HUES6 (cell line): ENCODE measurements at regions not wholly inside any gene's neighbourhood (a gene's known extent, or its start where the extent isn't known, plus 50 kb on each side); places are given as distances from the start of the nearest gene placed in this dataset.
"Not testable (repeated sequence)": the region's sequence is repeated elsewhere in the genome, so short reads cannot be mapped to it uniquely, and the experiment has no call there.

Experiments used
- H3K27ac ChIP-seq: 2 replicates; pipeline ENCODE4 v1.7.0; 2013; ENCODE audit warnings: low read depth, mild to moderate bottlenecking, low read length, inconsistent platforms
- H3K27me3 ChIP-seq: 2 replicates; pipeline ENCODE4 v1.6.1; 2013; ENCODE audit warnings: low read length; ENCODE audit not compliant: control insufficient read depth, insufficient read depth
- H3K36me3 ChIP-seq: 2 replicates; pipeline ENCODE4 v1.6.1; 2013; ENCODE audit warnings: low read length; ENCODE audit not compliant: control insufficient read depth, insufficient read depth
- H3K4me1 ChIP-seq: 2 replicates; pipeline ENCODE4 v1.6.1; 2013; ENCODE audit warnings: low read length; ENCODE audit not compliant: control insufficient read depth, insufficient read depth
- H3K4me3 ChIP-seq: 2 replicates; pipeline ENCODE4 v1.5.1; 2013; ENCODE audit warnings: low read depth, low read length
- H3K9ac ChIP-seq: one replicate; pipeline ENCODE4 v1.6.1; 2013; ENCODE audit warnings: mild to moderate bottlenecking, low read length
- H3K9me3 ChIP-seq: 2 replicates; pipeline ENCODE4 v1.6.1; 2013; ENCODE audit warnings: low read depth, low read length; ENCODE audit not compliant: control insufficient read depth, insufficient read depth

DNA sequence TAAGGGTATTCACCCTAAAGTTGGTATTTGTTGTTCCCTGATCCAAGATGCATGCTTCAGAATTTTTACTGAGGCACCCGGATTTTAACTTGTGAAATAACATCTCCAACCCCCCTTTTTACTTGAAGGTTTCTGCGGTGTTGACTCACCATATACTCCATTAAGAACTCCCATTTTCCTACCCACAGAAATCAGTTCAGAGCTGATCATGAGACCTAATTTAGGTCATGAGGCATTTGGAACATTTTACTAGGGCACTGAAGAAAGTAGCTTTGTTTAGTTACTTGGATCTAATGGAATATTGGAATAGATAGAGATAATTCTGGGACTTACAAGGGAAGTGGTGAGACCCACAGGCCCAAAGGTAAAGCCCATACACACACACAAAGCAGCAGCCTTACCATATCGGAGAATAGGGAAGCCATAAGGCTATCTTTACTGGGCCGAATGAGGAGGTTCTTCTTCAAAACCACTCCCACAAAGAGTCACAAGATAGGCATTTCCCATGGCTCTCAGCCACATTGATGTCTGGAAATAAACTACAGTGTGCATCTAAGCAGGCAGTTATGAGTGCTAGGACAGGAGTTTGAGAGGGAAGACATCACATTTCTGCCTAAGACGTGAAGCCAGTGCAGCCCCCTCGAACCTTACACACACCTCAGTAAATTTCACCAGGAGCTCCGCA lies 681.0 kb upstream of the LRRTM4 start:
- Histone ChIP-seq H3K36me3 (no peaks in the 10 kb centered on the region), H3K9me3 (no peaks in the 10 kb centered on the region), H3K27me3 (no peaks in the 10 kb centered on the region), H3K27ac (no peak overlapping the region), H3K9ac (no peak overlapping the region), H3K4me3 (no peak overlapping the region), H3K4me1 (no peaks in the 10 kb centered on the region)

DNA sequence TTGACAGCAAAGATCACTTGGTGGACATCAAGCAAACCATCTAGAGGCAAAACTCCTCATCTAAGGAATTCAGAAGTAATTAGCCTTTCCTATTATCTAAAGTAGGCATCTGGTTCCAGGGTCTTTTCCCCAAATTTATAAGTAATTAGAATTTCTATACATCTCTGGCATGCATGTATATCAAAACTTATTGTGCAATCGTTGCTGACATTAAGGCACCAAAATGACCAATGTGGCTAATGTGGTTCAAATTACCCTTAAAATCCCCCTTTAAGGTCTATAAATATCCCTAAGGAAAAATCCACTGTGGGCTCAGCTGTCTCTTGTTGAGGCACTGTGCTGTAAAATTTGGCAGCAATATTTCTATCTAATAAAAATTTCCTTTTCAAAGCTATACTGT lies 695.9 kb upstream of the LRRTM4 start:
- Histone ChIP-seq H3K9ac (no peak overlapping the region), H3K36me3 (no peaks in the 10 kb centered on the region), H3K27me3 (no peaks in the 10 kb centered on the region), H3K4me3 (no peak overlapping the region), H3K4me1 (no peaks in the 10 kb centered on the region), H3K27ac (no peak overlapping the region), H3K9me3 (no peaks in the 10 kb centered on the region)

DNA sequence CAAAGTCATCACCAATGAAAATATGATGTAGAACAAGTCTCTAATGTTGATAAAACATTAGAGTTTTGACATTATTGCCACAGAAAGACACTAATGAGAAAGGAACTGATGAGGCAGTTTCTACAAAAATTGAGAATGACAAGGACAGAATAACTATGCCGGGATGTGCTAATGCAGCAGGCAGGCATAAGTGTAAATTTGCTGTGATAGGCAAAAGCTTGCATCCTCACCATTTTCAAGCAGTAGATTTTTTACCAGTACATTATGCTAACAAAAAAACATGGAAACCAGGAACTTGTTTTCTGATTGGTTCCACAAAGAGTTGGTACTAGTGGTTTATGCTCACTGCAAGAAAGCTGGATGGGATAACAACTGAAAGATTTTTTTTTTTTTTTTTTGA lies 715.5 kb upstream of the LRRTM4 start:
- Histone ChIP-seq H3K27me3 (no peaks in the 10 kb centered on the region), H3K27ac (no peak overlapping the region), H3K4me1 (no peaks in the 10 kb centered on the region), H3K9me3 (no peaks in the 10 kb centered on the region), H3K4me3 (no peak overlapping the region), H3K9ac (no peak overlapping the region), H3K36me3 (no peaks in the 10 kb centered on the region)

DNA sequence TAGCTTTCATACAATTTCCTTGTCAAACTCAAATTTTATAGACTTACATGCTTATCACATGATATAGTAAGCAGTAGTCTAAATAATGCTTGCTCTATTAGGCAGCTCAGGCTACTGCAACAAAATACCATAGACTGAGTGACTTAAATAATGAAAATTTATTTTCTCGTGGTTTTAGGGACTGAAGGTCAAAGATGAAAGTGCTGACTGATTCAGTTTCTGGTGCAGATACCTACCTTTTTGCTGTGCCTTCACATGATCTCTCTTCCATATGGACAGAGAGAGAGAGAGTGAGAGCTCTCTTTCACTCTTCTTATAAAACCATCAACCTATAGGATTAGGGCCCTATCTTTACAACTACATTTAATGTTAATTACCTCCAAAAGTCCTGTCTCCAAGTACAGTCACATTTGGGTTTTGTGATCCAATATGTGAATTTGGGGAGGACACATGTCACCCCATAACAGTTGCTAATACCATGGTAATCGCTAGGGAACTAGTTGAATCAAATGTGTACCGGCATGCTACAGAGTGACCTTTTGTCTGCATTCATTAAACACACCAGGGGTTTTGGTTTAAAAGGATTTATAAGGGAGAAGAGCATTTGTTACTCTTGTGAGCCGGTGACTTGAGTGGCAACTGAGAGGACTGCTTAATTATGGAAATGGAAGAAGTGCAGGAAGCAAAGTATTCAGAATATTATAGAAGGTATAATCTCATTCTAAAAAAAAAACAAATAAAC lies 723.4 kb upstream of the LRRTM4 start:
- Histone ChIP-seq H3K4me1 (peaks cover 4% of the 10 kb centered on the region; the same call in 1 of the 2 replicates), H3K9me3 (no peaks in the 10 kb centered on the region), H3K36me3 (no peaks in the 10 kb centered on the region), H3K4me3 (no peak overlapping the region), H3K27ac (no peak overlapping the region), H3K27me3 (no peaks in the 10 kb centered on the region), H3K9ac (no peak overlapping the region)

DNA sequence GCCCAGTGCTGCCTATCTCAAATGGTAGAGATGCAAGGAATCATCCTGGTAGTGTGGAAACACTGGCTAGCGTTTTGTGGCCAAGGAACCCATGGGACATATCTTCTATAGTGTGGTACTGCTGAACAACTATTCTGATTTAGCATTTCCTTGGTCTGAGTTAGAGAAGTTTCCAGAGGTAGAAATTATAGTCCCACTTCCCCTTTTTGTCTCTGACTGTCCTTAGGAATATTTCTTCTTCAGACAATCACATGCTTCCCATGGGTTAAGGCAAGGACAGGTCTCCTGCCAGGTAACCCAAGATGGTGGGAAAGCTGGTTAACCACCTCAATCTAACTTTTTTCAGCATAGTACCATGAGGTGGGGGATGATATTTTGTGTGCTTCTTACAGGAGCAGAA lies 729.5 kb upstream of the LRRTM4 start:
- no peaks in the 10 kb centered on the region for H3K36me3 ChIP-seq
- no peaks in the 10 kb centered on the region for H3K9me3 ChIP-seq
- H3K4me1 ChIP-seq = no peaks in the 10 kb centered on the region
- no peak overlapping the region for H3K9ac ChIP-seq
- H3K27ac ChIP-seq = no peak overlapping the region
- no peak overlapping the region for H3K4me3 ChIP-seq
- H3K27me3 ChIP-seq = no peaks in the 10 kb centered on the region

DNA sequence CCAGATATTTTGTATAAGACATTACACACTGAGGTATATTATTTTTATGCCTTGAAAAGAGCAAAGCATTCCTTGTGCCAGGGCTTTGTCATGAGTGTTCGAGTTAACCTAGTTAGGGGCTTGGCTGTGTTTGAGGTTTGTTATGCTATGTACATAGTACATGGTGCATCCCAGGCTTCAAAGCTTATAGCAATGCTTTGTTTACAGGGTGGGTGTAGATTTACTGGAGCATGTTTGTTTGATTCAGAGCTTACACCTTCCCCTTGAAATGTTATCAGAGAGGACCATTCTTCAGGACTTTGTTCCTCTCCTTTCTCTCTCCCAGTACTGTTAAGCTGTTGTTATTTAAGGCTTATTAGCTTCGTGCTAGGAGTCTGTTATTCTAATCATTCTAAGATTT lies 738.7 kb upstream of the LRRTM4 start:
- no peak overlapping the region for H3K27ac ChIP-seq
- no peaks in the 10 kb centered on the region for H3K36me3 ChIP-seq
- no peak overlapping the region for H3K9ac ChIP-seq
- peaks cover 4% of the 10 kb centered on the region; the same call in 1 of the 2 replicates for H3K4me1 ChIP-seq
- H3K27me3 ChIP-seq = no peaks in the 10 kb centered on the region
- H3K4me3 ChIP-seq = no peak overlapping the region
- no peaks in the 10 kb centered on the region for H3K9me3 ChIP-seq

DNA sequence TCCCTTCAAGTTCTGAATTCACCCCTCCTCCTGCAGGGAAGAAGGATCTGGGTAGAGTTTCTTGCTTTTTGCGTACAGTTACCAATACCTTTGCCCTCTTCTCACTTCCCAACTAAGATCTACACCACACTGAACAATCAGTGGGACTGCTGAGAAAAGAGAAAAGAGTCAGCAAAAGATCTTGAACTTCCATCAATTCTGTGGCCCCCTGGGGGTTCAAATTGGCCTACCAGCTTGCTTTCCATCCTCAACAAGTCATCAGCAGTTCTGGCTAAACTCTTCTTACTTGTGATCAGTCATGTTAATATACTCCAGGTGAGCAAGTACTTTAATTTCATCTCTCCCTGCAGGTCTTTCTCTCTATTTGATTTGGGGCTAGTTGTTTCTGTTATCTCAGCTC lies 739.3 kb upstream of the LRRTM4 start:
- H3K9me3 ChIP-seq = no peaks in the 10 kb centered on the region
- H3K36me3 ChIP-seq = no peaks in the 10 kb centered on the region
- H3K27ac ChIP-seq = no peak overlapping the region
- no peak overlapping the region for H3K4me3 ChIP-seq
- H3K4me1 ChIP-seq = peaks cover 4% of the 10 kb centered on the region; the same call in 1 of the 2 replicates
- H3K27me3 ChIP-seq = no peaks in the 10 kb centered on the region
- no peak overlapping the region for H3K9ac ChIP-seq

DNA sequence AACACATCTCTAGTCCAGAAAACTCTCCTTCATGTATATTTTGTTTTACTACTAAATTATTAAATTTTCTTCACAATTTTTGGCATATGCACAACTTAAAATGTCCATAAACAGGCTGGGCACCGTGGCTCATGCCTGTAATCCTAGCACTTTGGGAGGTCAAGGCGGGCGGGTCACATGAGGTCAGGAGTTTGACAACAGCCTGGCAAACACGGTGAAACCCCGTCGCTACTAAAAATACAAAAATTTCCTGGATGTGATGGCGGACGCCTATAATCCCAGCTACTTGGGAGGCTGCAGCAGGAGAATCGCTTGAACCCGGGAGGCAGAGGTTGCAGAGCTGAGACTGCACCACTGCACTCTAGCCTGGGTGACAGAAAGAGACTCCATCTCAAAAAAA lies 739.9 kb upstream of the LRRTM4 start:
- H3K27me3 ChIP-seq, H3K9ac ChIP-seq, H3K9me3 ChIP-seq, H3K27ac ChIP-seq, H3K4me1 ChIP-seq, H3K36me3 ChIP-seq, H3K4me3 ChIP-seq: not testable (repeated sequence)

DNA sequence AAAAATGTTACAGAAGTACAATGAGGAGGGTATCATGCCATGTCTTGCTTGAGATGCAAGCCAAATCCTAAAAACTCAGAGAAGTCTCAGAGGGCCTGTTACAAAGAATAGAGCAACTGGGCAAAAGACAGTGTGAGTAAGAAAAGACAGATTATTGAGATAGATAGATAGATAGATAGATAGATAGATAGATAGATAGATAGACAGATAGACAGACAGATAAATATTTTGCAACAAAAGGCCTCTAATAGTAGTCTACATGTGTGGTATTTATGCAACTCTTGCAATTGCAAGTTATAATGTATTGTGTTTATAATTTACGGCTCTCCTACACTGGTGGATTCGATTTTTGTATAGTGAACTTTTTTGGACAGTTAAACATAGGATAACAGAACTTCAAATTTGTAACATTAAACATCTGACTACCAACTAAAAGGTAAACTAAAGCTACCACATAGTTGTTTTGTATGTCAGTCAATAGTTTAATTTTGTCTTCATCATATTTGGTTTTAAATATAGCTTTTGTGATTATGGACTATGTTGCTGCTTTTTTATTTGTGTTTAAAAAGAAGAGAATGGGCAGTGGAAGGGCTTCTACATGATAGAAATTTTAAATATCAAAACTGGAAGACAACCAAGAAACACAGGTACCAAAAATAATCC lies 740.7 kb upstream of the LRRTM4 start:
- Histone ChIP-seq H3K4me1 (peaks cover 4% of the 10 kb centered on the region; the same call in 1 of the 2 replicates), H3K9ac (no peak overlapping the region), H3K4me3 (no peak overlapping the region), H3K9me3 (no peaks in the 10 kb centered on the region), H3K27me3 (no peaks in the 10 kb centered on the region), H3K36me3 (no peaks in the 10 kb centered on the region), H3K27ac (no peak overlapping the region)

DNA sequence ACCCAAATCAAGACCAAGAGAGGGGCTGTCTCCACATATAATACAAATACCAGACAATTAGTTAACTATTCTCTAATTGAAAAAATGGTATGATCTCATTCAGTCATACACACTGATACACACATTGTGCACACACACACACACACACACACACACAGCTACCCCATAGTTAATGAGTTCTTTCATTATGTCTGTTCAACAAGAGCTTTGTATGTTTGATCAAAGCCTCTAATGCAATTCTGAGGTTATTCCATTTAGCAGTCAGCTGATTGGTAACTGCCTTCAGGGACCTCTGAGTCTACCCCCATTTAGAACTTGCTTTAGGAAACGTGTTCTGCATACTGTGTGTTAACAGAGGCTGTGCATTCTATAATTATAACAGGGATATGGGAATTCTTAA lies 741.4 kb upstream of the LRRTM4 start:
- Histone ChIP-seq H3K9me3 (no peaks in the 10 kb centered on the region), H3K27me3 (no peaks in the 10 kb centered on the region), H3K4me3 (no peak overlapping the region), H3K36me3 (no peaks in the 10 kb centered on the region), H3K4me1 (peaks cover 4% of the 10 kb centered on the region; the same call in 1 of the 2 replicates), H3K9ac (no peak overlapping the region), H3K27ac (no peak overlapping the region)

DNA sequence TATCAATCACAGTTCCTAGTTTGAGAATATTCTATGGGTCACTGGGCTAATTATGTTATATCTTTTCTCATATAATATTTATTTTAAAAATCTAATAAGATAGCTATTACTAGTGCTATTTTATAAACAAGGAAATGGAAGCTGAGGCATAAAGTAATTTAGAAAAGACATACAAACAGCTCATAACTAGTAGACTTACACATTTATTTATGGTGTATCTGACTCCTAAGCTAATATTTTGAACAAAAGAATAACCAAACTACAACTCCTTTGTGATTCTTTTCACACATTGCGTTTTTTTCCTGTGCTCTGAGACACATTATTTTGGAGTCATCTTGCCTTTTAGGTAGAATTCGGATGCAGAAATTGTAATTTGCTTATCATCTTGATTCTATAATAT lies 742.0 kb upstream of the LRRTM4 start:
- H3K9ac ChIP-seq = no peak overlapping the region
- no peak overlapping the region for H3K4me3 ChIP-seq
- no peaks in the 10 kb centered on the region for H3K27me3 ChIP-seq
- no peaks in the 10 kb centered on the region for H3K36me3 ChIP-seq
- H3K9me3 ChIP-seq = no peaks in the 10 kb centered on the region
- H3K27ac ChIP-seq = no peak overlapping the region
- peaks cover 8% of the 10 kb centered on the region; the same call in 1 of the 2 replicates for H3K4me1 ChIP-seq
